ENCODE measurements at regions not wholly inside any gene's neighbourhood (a gene's known extent, or its start where the extent isn't known, plus 50 kb on each side); places are given as distances from the start of the nearest gene placed in this dataset.

DNA sequence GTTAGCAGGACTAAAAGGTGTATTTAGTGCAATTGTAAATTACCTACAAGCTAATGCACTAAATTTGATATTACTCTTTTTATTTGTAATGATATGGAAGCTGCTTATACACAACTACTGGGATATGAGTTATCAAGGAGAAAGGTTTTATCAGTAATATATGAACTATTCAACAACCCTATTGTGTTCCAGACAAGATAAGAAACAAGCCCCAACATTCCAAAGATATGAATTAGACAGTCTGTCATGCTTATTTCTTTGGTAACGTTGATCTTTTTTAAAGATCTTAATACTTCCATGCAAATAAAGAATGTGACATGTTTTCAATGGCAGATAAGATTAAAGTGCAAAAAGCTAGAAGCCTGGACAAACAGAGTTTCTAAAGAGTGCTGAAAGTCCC, 314.0 kb upstream of the THBS1 start:
- H3K4me3 ChIP-seq (ENCODE audit: low read depth, low read length), result no peak overlapping the region
- TF ChIP-seq, protein P1, sequence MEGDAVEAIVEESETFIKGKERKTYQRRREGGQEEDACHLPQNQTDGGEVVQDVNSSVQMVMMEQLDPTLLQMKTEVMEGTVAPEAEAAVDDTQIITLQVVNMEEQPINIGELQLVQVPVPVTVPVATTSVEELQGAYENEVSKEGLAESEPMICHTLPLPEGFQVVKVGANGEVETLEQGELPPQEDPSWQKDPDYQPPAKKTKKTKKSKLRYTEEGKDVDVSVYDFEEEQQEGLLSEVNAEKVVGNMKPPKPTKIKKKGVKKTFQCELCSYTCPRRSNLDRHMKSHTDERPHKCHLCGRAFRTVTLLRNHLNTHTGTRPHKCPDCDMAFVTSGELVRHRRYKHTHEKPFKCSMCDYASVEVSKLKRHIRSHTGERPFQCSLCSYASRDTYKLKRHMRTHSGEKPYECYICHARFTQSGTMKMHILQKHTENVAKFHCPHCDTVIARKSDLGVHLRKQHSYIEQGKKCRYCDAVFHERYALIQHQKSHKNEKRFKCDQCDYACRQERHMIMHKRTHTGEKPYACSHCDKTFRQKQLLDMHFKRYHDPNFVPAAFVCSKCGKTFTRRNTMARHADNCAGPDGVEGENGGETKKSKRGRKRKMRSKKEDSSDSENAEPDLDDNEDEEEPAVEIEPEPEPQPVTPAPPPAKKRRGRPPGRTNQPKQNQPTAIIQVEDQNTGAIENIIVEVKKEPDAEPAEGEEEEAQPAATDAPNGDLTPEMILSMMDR (IDR thresholded peaks at IDR 0.05; ENCODE audit: borderline replicate concordance, insufficient read depth, low read depth, low read length), result no peak

DNA sequence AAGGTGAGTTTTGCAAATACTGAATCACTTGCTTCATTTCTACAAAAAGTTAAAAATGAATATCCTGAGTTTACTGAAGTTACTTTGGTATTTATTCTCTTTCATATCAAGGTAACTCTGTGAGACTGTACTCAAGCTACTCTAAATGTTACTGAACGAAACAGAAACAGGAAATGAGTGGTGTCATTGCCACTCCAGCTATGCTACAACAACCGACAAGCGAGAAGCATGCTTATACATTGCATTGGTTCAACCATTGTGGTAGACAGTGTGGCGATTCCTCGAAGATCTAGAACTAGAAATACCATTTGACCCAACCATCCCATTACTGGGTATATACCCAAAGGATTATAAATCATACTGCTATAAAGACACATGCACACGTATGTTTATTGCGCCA, 313.2 kb upstream of the THBS1 start:
- no peak overlapping the region for H3K4me3 ChIP-seq (ENCODE audit: low read depth, low read length)
- TF ChIP-seq, protein P1 (IDR thresholded peaks at IDR 0.05; ENCODE audit: borderline replicate concordance, insufficient read depth, low read depth, low read length), result no peak

DNA sequence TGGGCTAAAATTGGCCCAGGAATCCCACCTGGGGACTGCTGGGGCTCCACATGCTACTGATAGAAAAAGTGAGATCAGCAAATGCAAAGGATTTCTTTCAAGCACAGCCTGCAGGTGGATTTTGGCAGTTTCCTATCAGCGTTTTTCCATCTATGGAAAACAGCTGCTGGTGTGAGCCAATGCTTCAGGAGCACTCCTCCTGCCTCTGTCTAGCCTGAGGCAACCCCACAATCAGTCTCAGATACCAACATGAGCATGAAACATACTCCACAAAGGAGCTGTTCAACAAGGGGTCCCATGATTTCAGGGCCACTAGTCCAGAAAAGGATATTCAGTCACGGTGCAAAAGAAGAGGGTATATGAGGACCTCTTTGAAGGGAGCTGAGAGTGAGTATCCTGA, 311.5 kb upstream of the THBS1 start:
- TF ChIP-seq, protein P1 (IDR thresholded peaks at IDR 0.05; ENCODE audit: borderline replicate concordance, insufficient read depth, low read depth, low read length), result no peak
- H3K4me3 ChIP-seq (ENCODE audit: low read depth, low read length), result no peak overlapping the region

DNA sequence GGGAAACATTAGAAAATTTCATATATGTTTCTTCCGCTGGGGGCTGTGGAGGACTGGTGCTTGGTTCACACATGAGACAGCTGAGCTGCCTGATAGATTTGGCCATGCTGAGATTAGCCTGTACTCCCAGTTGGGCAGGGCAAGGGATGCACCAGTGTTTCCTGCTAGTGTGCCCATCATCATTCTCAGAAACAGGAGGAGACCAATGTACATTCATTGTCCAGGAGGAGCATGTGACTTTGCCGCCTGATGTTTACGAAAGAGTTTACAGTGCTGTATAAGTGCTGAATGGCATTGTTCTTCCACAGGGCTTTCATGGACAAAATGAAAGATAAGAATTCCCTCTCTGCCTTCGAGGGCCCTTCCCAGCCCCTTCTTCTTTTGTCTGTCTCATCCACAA, 311.1 kb upstream of the THBS1 start:
- H3K4me3 ChIP-seq (ENCODE audit: low read depth, low read length), result no peak overlapping the region
- TF ChIP-seq, protein P1 (IDR thresholded peaks at IDR 0.05; ENCODE audit: borderline replicate concordance, insufficient read depth, low read depth, low read length), result no peak

DNA sequence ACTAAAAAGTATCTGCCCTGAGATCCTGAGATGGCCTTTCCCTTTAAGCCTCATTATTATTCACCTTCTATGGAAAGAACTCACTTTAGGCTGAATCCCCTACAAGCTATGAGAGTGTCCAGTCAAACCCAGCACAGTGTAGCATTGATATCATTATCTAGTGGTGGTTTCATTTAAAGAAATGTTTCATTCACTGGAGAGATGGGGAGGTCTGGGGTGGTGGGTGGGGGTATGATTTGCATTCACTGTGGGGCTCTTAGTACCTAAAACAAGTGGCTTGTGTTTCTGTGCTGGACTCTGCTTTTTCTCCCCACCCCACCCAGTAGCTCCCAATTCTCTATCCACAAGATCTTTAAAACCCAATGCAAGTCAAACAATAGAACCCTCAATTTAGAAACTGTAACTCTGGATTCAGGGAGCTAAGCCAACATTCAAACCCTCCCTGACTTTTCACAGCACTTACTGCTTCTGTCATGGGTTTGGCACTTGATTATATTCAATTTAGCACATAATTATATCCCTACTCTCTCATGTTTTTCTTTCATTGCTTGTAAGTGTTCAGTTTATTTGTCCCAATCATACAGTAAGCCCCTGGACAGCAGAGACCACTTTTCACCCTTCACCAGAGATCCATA, 310.5 kb upstream of the THBS1 start:
- TF ChIP-seq, protein P1 (IDR thresholded peaks at IDR 0.05; ENCODE audit: borderline replicate concordance, insufficient read depth, low read depth, low read length), result no peak
- H3K4me3 ChIP-seq (ENCODE audit: low read depth, low read length), result no peak overlapping the region

DNA sequence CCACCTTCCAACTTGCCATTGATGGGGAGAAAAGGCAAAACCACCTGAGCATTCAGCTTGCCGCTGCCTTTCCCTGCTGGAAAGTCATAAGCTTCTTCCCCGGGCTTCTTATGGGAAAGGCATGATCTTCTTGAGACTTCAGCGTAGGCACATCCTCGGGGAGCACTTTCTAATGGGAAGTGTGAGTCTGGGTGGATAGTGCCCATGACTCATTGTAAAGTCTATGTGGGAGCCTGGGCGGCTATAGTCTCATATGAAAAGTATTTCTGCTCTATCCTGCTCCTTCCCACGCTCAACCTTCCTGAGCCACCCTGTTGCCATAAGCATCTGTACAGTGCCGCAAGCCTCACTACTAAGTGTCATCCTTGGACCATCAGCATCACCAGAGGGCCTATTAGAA, 309.9 kb upstream of the THBS1 start:
- TF ChIP-seq, protein P1 (IDR thresholded peaks at IDR 0.05; ENCODE audit: borderline replicate concordance, insufficient read depth, low read depth, low read length), result no peak
- no peak overlapping the region for H3K4me3 ChIP-seq (ENCODE audit: low read depth, low read length)

DNA sequence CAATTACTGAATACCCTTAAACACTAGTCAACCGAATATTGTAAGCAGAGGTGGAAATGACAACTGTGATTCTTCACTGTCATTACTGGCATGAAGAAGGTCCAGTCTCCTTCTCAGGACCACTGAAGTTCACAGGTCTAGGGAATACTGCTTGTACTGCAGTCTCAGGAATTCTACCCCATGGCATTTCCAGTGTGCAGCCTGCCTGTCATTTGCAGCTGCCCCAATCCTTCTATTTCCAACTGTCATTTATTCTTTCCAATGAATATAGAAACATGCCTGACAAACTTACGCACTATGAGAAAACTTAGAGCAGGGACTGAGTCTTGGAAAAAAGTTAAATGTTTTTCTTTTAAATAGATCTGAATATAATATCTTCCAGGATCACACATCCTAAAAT, 308.0 kb upstream of the THBS1 start:
- TF ChIP-seq, protein P1 (IDR thresholded peaks at IDR 0.05; ENCODE audit: borderline replicate concordance, insufficient read depth, low read depth, low read length), result no peak
- H3K4me3 ChIP-seq (ENCODE audit: low read depth, low read length), result no peak overlapping the region

All from GM12875 (cell line).